Activated CD8-positive, alpha-beta memory T cell treated with anti-CD3 and anti-CD28 coated beads for 36 hours (primary cell): ENCODE measurements at regions not wholly inside any gene's neighbourhood (a gene's known extent, or its start where the extent isn't known, plus 50 kb on each side); places are given as distances from the start of the nearest gene placed in this dataset.
"Not testable (repeated sequence)": the region's sequence is repeated elsewhere in the genome, so short reads cannot be mapped to it uniquely, and the experiment has no call there.

Experiments used
- CTCF ChIA-PET: fragments of 350-600 bp; sonication (Branson Sonifier 250); formaldehyde crosslinking; loops from one replicate; lab custom pipeline; 2021; ENCODE audit warnings: antibody characterized with exemption; lab: Charles Lee
- POLR2A ChIA-PET: fragments of 350-600 bp; sonication (Branson Sonifier 250); formaldehyde crosslinking; loops from one replicate; lab custom pipeline; 2021; ENCODE audit warnings: antibody characterized with exemption; lab: Charles Lee

DNA sequence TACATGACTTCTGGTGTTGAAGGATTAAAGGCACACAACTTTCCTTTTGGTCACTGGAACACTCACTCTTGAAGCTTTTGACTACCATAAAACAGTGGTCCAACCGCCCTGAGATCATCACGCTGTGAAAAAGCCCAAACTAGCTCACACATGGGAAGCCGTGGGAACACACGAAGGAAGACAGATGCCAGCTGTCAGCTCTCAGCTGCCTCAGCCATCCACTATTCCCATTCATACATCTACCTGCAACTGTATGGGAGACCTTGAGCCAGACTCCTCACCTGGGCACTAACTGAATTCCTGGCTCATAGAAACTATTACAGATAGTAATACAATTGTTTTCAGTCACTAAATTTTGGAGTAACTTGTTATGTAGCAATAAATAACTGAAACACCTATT lies 246.1 kb downstream of the MSX2 start:
- CTCF ChIA-PET: no interaction called here
- POLR2A ChIA-PET: no interaction called here

DNA sequence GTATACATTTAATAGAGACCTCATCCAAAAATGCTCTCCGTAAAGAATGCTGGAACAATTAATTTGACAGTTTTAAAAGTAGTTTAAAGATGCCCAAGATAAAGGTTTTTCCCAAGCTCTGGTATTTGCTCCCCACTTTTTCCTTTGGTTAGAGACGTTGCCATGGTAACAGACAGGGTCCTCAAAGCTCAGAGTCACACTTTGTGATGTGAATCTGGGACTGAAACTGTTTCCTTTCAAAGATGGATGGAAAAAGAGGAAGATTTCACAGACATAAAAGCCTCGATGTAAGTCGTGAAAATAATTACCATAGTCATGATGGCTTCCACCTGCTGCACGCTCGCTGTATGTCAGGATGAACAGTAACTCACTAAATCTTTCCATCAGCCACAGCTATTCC lies 229.5 kb downstream of the MSX2 start:
- POLR2A ChIA-PET: no interaction called here
- CTCF ChIA-PET: no interaction called here

DNA sequence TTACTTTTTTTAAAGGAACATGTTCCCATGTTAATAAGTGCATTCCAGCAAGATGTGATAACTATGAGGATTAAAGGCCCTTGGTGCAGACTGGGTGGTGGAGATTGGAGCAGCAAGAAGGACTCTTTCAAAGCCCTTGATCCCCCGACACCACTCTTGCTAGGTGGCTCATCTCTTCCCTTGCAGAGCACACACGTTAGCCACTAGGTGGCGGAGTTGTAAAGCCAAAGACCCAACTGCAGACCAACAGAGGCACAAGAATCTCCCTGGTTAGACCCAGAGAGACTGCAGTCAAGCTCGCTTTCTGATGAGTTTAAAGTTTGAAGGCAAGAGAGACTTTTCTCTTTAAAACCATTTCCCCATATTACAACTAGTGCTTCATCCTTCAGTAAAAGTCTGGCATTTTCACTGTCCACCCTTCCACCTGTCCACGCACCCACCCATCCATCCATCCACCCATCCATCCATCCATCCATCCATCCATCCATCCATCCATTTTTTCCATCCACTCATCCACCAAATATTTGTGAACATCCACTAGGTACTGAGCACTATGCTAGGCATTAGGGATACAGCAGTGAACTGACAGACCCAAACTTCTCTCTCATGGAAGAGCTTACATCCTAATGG lies 226.9 kb downstream of the MSX2 start:
- POLR2A ChIA-PET: no interaction called here
- CTCF ChIA-PET: interaction anchor here (0.8 to 1.3 kb wide), 4 partner anchors 10 to 514 kb away, joined by 3 read pairs; no protein-coding TSS in a partner anchor

DNA sequence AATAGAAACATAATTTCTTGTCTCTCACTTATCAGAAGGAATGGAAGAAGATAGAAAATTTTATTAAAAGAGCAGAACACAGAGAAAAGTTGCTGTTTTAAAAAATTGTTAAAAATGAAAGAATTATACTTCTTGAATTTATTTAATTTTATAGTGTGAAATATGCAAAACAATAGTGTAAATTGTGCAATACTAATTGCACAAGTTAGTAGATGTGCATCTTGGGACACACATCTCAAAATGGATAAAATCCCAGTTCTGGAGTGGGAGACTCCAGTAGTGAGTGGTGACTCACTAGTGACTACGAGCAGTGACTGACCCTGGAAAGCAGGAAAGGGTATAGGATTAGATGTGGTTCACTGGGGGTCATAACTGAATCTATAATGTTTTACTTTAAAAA lies 223.2 kb downstream of the MSX2 start:
- ChIA-PET CTCF (no interaction called here), POLR2A (no interaction called here)

DNA sequence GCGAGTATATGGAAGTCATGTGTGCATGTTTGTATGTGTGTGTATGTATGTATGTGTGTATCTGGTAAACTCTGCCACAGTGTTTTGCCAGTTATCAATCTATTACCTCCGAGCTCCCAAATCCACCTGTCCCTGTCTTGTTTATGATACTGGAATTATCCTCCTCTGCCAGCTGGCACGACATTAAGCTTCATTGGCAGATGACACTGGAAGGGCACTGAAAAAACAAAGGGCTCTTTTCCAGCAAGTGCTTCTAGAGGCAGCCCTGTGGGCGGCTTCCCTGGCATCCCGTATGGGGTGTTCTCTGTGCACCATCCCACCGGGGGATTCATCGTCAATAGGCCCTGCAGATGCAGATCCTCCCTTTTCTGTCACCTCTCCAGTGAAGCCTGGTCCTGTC lies 221.5 kb downstream of the MSX2 start:
- POLR2A ChIA-PET: no interaction called here
- CTCF ChIA-PET: interaction anchor here (0.7 kb wide), 2 partner anchors 10 to 784 kb away, joined by 3 read pairs; no protein-coding TSS in a partner anchor

DNA sequence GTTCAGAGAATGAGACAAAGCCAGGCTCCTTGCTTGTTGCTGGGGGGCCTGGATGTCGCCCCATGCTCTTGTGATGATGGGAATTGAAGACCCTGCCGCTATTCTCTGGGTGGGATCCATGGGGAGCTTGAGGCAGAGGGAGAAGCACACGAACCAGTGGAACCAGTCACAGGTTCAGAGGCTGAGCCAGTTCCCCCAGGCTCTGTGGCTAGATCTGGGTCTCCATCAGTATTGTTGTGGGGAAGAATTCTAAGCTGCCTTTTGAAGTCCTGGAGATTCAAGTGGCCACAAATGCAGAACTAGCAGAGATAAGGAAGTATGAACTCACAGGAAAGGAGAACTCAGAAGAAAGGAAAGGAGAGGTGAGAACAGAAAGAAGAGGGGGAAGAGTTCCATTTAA lies 219.4 kb downstream of the MSX2 start:
- ChIA-PET POLR2A (no interaction called here), CTCF (interaction anchor here (1.3 kb wide), 1 partner anchor 8 kb away, joined by 3 read pairs; no protein-coding TSS in a partner anchor)

DNA sequence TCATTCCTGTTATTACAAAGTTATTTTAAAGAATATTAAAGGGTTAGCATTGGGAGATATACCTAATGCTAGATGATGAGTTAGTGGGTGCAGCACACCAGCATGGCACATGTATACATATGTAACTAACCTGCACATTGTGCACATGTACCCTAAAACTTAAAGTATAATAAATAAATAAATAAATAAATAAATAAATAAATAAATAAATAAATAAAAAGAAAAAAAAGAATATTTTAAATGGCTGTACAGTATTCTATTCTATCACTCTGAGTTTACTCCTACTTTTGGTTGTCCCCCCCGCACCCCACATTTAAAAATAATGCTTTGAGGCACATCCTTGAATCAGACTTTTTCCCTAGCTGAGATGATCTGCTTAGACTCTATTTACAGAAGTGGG lies 218.6 kb downstream of the MSX2 start:
- CTCF ChIA-PET, POLR2A ChIA-PET: not testable (repeated sequence)

- POLR2A ChIA-PET: no interaction called here
- CTCF ChIA-PET: no interaction called here
Observed at GRCh38 chr5:174937201-174938123, 213.1 kb downstream of the MSX2 start.

GRCh38 chr5:174935854-174936474 lies 211.6 kb downstream of the MSX2 start:
- POLR2A ChIA-PET: interaction anchor here (0.6 kb wide), 1 partner anchor 1864 kb away, joined by 3 read pairs; no protein-coding TSS in a partner anchor
- CTCF ChIA-PET: interaction anchor here (0.6 to 0.8 kb wide), 2 partner anchors 8 to 10 kb away, joined by 3 read pairs; no protein-coding TSS in a partner anchor

GRCh38 chr5:174931033-174931432 lies 206.7 kb downstream of the MSX2 start:
- POLR2A ChIA-PET: not testable (repeated sequence)

GRCh38 chr5:174925586-174925985 lies 201.2 kb downstream of the MSX2 start:
- ChIA-PET POLR2A (no interaction called here), CTCF (no interaction called here)

More at GRCh38 chr5:174931033-174931432, 206.7 kb downstream of the MSX2 start:
- CTCF ChIA-PET: not testable (repeated sequence)

DNA sequence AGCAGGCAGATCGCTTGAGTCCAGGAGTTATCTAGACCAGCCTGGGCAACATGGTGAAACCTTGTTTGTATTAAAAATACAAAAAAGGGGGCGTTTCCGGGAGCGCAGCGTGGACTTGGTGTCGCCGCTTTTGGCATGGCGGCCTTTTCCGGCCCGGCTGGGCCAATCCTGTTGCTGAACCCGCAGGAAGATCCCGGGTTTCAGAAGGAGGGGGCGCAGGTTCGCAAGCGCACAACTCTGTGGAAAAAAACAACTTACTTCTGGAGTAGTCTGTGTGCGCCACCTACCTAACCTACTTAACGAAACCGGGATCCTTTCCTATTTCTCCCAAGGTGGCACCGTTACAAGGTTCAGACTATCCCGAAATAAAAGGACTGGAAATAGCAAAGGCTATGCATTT lies 198.6 kb downstream of the MSX2 start:
- CTCF ChIA-PET: no interaction called here
- POLR2A ChIA-PET: no interaction called here

DNA sequence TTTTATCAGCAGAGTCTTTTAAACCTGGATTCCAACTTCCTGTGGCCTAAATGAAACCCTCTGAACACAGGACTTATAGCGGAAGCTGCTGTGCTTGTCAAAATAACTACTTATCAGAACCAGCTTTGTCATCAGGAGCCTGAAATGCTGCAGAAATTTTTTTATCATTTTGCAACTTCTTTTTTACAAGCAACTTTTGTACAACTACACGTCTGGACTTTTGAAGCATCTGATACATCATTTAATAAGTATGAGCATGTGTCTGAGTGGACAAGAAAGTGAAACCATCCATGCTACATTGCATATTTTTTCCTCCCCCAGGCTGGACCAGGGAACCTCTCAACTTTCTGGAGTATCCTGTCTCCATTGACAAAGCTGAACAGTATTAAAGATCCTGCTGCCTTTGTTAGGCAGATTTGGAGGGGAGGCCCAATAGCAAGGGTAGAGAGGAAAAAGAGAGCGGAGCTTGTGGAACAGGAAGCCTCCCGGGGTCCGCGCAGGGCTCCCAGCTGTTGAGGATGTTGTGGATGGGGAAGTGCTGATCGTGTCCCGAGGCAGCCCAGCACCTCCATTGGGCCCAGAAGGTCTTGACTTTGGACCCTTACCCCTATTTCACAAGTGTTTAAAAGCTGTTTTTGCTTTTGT lies 196.6 kb downstream of the MSX2 start:
- ChIA-PET CTCF (no interaction called here), POLR2A (no interaction called here)

DNA sequence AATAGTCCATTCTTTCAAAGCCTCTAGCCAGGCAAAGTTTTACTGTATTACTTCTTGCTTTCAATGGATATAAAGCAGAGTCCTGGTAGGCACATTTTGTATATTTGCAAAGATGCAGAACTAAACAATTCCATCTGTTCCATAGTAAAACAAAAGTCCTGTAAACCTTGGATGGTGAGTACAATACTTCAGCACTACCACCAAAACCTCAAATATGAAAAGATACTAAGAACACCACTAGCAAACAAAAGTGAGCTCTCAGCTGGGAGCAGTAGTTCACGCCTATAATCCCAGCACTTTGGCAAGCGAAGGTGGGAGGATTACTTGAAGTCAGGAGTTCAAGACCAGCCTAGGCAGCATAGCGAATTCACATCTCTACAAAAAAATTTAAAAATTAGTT lies 195.0 kb downstream of the MSX2 start:
- ChIA-PET POLR2A (no interaction called here), CTCF (no interaction called here)

DNA sequence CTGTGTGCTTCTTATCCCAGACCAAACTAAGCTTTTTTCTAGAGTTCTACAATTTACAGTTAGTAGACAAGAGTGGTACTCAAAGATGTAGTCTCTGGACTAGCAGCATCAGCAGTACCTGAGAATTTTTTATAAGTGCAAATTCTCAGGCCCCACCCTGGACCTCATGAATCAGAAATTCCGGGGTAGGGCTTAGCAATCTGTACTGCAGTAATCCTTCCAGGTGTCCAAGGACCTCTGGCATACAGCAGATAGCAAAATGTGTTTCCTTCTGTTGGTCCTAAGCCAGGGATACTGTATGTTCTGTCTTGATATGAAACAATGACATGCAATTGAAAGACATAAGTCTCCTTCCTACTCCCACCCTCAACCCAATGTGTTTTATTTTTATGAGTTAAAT lies 194.3 kb downstream of the MSX2 start:
- POLR2A ChIA-PET: no interaction called here
- CTCF ChIA-PET: no interaction called here

DNA sequence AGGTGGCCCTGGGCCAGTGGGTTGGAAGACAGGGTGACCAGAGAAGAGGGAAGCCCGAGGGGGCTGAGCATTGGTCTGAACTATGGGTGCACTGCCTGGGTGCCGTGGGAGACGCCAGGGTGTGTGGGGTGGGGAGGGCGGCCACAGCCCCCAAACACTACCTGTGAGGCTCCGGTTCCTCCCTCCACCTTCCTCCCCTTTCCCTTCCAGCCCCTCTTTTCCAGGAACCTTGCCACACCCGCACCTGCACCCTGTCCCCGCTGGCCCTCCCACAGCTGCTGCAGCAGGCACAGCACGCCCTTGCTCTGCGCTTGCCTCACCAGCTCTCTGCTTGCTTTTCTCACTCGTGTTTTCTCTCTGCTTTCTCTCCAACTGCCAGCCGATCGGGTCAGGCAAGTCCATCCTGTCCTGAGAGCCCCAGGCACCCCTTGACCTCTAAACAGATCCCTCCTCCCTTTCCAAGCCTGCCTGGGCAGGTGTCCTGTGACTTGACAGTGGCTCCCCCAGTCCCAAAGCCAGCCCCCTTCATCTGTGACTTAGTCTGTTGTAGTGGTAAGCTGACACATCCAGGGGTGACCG lies 193.7 kb downstream of the MSX2 start:
- ChIA-PET POLR2A (no interaction called here), CTCF (no interaction called here)

DNA sequence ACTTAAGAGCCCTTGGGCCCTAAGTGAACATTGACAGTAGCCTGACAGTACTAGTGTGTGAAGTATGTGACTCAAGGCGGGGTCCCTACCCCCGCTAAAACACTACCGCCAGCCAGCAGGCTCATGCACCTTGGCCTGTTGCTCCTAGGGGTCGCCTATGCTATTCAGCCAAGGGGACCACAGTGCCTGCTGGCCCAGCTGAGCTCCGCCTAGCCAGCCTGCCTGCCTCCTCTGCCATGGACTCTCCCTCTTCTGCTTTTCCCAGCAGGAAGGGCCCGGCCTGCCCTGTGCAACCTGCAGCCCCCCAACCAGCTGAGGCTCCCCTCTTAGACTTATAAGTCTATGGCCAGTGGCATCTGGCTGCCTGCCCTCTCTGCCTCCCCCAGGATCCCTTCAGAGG lies 193.1 kb downstream of the MSX2 start:
- CTCF ChIA-PET, POLR2A ChIA-PET: not testable (repeated sequence)

DNA sequence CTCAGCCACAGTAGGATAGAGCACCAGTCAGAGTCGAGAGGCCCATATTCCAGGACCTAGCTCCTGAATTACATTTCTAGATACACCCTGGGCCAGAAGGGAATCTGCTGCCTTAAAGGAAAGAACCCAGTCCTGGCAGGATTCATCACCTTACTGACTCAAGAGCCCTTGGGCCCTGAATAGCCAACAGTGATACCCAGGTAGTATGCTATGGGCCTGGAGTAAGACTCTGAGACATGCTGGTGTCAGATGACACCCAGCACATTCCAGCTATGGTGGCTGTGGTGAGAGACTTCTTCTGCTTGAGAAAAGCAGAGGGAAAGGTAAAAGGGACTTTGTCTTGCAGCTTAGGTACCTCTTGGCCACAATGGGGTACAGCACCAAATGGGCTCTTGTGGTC lies 192.5 kb downstream of the MSX2 start:
- POLR2A ChIA-PET, CTCF ChIA-PET: not testable (repeated sequence)

GRCh38 chr5:174916227-174916626 lies 191.8 kb downstream of the MSX2 start:
- ChIA-PET CTCF (no interaction called here), POLR2A (no interaction called here)
